ENCODE measurements at regions not wholly inside any gene's neighbourhood (a gene's known extent, or its start where the extent isn't known, plus 50 kb on each side); places are given as distances from the start of the nearest gene placed in this dataset.

DNA sequence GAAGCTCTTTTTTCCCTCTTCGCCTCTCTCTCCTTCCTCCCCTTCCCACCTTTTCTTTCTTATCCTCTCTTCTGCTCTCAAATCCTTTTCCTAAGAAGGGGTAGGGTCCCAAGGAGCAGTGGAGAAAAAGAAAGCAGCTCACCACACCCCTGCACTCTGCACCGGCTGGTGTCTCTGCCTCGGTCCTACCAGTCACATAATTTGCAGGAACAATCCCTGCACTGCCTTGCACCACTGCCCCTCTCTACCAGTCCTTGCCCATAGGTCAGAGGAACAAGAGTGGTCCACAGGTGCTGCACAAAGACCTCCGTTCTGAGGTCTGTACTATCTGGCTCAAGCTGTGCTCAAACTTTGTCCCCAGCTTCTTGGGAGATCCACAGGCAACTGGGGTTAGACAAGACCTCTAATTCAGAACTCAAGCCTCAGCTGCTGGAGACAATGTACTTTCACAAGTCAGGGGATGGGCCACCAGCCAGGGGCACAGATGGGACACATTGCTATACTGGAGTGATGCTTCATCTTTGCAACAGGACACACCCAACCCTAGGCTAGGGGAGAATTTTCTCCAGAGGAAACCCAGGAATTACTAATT is 125.4 kb upstream of the ZNF507 start:
- Histone ChIP-seq H3K4me3 (ENCODE audit: low read depth in 1 of 3, low read length in 3 of 3) (no peak overlapping the region), H3K9me3 (ENCODE audit: control insufficient read depth in 4 of 4, low read length in 3 of 4) (no peaks in the 10 kb centered on the region), H3K27me3 (ENCODE audit: control insufficient read depth in 4 of 4, insufficient read depth in 4 of 4, low read length in 3 of 4) (peaks cover 0 to 3% (median 0%) of the 10 kb centered on the region in 4 donors), H3K4me1 (ENCODE audit: control insufficient read depth in 4 of 4, insufficient read depth in 4 of 4, low read length in 3 of 4) (peaks cover 0 to 4% (median 3%) of the 10 kb centered on the region in 4 donors), H3K36me3 (ENCODE audit: control insufficient read depth in 4 of 4, insufficient read depth in 3 of 4, low read depth in 1 of 4, low read length in 3 of 4) (no peaks in the 10 kb centered on the region), H3K27ac (ENCODE audit: low read depth in 1 of 2, low read length in 2 of 2) (no peak overlapping the region), H3K9ac (ENCODE audit: low read depth in 1 of 2, low read length in 2 of 2) (no peak overlapping the region)
- DNase-seq (ENCODE audit: low spot score), result no peak
- 61% methylated on average over 4 of the region's 4 CpGs for WGBS
- TF ChIP-seq, protein P1, sequence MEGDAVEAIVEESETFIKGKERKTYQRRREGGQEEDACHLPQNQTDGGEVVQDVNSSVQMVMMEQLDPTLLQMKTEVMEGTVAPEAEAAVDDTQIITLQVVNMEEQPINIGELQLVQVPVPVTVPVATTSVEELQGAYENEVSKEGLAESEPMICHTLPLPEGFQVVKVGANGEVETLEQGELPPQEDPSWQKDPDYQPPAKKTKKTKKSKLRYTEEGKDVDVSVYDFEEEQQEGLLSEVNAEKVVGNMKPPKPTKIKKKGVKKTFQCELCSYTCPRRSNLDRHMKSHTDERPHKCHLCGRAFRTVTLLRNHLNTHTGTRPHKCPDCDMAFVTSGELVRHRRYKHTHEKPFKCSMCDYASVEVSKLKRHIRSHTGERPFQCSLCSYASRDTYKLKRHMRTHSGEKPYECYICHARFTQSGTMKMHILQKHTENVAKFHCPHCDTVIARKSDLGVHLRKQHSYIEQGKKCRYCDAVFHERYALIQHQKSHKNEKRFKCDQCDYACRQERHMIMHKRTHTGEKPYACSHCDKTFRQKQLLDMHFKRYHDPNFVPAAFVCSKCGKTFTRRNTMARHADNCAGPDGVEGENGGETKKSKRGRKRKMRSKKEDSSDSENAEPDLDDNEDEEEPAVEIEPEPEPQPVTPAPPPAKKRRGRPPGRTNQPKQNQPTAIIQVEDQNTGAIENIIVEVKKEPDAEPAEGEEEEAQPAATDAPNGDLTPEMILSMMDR (IDR thresholded peaks at IDR 0.05; ENCODE audit: low read depth, low read length, missing input control), result no peak
- TF ChIP-seq, protein P2, sequence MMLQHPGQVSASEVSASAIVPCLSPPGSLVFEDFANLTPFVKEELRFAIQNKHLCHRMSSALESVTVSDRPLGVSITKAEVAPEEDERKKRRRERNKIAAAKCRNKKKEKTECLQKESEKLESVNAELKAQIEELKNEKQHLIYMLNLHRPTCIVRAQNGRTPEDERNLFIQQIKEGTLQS (IDR thresholded peaks at IDR 0.05), result no peak
- no peak for TF ChIP-seq HNF4G (IDR thresholded peaks at IDR 0.05)
- TF ChIP-seq RAD21 (IDR thresholded peaks at IDR 0.05), result no peak
- no peak for TF ChIP-seq HNF4A (conservative IDR thresholded peaks at IDR 0.05)
- TF ChIP-seq SP1 (IDR thresholded peaks at IDR 0.05), result no peak
- TF ChIP-seq JUND (IDR thresholded peaks at IDR 0.05), result no peak
- TF ChIP-seq TAF1 (conservative IDR thresholded peaks at IDR 0.05), result no peak
- TF ChIP-seq, protein P3, sequence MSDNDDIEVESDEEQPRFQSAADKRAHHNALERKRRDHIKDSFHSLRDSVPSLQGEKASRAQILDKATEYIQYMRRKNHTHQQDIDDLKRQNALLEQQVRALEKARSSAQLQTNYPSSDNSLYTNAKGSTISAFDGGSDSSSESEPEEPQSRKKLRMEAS (IDR thresholded peaks at IDR 0.05), result no peak
- no peak for TF ChIP-seq NR2F2 (IDR thresholded peaks at IDR 0.05)
- TF ChIP-seq RXRA (IDR thresholded peaks at IDR 0.05), result no peak
- no peak for TF ChIP-seq FOXA1 (IDR thresholded peaks at IDR 0.05)
- TF ChIP-seq FOXA2 (IDR thresholded peaks at IDR 0.05), result no peak
- TF ChIP-seq GABPA (IDR thresholded peaks at IDR 0.05 in 1 of 2, conservative IDR thresholded peaks at IDR 0.05 in 1 of 2), result no peak
- TF ChIP-seq YY1 (IDR thresholded peaks at IDR 0.05), result no peak
- no peak for TF ChIP-seq EGR1 (IDR thresholded peaks at IDR 0.05; ENCODE audit: low read depth in 2 of 2)
- TF ChIP-seq, protein P4, sequence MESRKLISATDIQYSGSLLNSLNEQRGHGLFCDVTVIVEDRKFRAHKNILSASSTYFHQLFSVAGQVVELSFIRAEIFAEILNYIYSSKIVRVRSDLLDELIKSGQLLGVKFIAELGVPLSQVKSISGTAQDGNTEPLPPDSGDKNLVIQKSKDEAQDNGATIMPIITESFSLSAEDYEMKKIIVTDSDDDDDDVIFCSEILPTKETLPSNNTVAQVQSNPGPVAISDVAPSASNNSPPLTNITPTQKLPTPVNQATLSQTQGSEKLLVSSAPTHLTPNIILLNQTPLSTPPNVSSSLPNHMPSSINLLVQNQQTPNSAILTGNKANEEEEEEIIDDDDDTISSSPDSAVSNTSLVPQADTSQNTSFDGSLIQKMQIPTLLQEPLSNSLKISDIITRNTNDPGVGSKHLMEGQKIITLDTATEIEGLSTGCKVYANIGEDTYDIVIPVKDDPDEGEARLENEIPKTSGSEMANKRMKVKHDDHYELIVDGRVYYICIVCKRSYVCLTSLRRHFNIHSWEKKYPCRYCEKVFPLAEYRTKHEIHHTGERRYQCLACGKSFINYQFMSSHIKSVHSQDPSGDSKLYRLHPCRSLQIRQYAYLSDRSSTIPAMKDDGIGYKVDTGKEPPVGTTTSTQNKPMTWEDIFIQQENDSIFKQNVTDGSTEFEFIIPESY (IDR thresholded peaks at IDR 0.05), result no peak
- TF ChIP-seq, protein P5, sequence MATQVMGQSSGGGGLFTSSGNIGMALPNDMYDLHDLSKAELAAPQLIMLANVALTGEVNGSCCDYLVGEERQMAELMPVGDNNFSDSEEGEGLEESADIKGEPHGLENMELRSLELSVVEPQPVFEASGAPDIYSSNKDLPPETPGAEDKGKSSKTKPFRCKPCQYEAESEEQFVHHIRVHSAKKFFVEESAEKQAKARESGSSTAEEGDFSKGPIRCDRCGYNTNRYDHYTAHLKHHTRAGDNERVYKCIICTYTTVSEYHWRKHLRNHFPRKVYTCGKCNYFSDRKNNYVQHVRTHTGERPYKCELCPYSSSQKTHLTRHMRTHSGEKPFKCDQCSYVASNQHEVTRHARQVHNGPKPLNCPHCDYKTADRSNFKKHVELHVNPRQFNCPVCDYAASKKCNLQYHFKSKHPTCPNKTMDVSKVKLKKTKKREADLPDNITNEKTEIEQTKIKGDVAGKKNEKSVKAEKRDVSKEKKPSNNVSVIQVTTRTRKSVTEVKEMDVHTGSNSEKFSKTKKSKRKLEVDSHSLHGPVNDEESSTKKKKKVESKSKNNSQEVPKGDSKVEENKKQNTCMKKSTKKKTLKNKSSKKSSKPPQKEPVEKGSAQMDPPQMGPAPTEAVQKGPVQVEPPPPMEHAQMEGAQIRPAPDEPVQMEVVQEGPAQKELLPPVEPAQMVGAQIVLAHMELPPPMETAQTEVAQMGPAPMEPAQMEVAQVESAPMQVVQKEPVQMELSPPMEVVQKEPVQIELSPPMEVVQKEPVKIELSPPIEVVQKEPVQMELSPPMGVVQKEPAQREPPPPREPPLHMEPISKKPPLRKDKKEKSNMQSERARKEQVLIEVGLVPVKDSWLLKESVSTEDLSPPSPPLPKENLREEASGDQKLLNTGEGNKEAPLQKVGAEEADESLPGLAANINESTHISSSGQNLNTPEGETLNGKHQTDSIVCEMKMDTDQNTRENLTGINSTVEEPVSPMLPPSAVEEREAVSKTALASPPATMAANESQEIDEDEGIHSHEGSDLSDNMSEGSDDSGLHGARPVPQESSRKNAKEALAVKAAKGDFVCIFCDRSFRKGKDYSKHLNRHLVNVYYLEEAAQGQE (IDR thresholded peaks at IDR 0.05), result no peak
